K562 (cell line): ENCODE measurements at regions not wholly inside any gene's neighbourhood (a gene's known extent, or its start where the extent isn't known, plus 50 kb on each side); places are given as distances from the start of the nearest gene placed in this dataset.

Experiments
- CTCF ChIP-seq, 3 experiments: IDR thresholded peaks in 2 of 3; conservative IDR thresholded peaks in 1 of 3; 2 replicates each; pipeline ENCODE4 v1.5.1; 2011 to 2012; ENCODE audit warnings: low read length in 3 of 3, mild to moderate bottlenecking in 3 of 3, control low read depth in 2 of 3, improper control_type of control experiment in 1 of 3, inconsistent platforms in 1 of 3, low read depth in 1 of 3, mixed read lengths in 1 of 3, moderate library complexity in 1 of 3; ENCODE audit not compliant: insufficient read depth in 2 of 3
- EP300 ChIP-seq: IDR thresholded peaks from 2 replicates; pipeline ENCODE4 v1.6.1; 2012; ENCODE audit warnings: low read length, improper control_type of control experiment
- PHF20 ChIP-seq: fragments of 450-650 bp; IDR thresholded peaks from 2 replicates; pipeline ENCODE4 v1.6.1; 2018; ENCODE audit not compliant: partially characterized antibody
- SMAD1 ChIP-seq: fragments of 150-350 bp; IDR thresholded peaks from 2 replicates; pipeline ENCODE4 v1.6.1; 2014; ENCODE audit warnings: low read length, low read depth; ENCODE audit not compliant: partially characterized antibody
- SP2 ChIP-seq: IDR thresholded peaks from 2 replicates; pipeline ENCODE4 v1.6.1; 2011; ENCODE audit warnings: mild to moderate bottlenecking, low read depth, low read length, moderate library complexity; ENCODE audit not compliant: poor library complexity, severe bottlenecking; ENCODE audit errors: extremely low read depth
- TGIF2 ChIP-seq: sonication (generic); formaldehyde crosslinking; IDR thresholded peaks from 2 replicates; pipeline ENCODE4 v1.8.1; 2022; ENCODE audit warnings: mild to moderate bottlenecking, missing genetic modification reagents, moderate library complexity
- ZBTB26 ChIP-seq: fragments of 450-650 bp; formaldehyde crosslinking; IDR thresholded peaks from 2 replicates; pipeline ENCODE4 v1.4.0; 2022; ENCODE audit warnings: missing genetic modification characterization

- TF ChIP-seq ZBTB26: no peak
- no peak for TF ChIP-seq TGIF2 (CRISPR knock-in tag)
- TF ChIP-seq EP300: no peak
- no peak for TF ChIP-seq SP2
- no peak for TF ChIP-seq SMAD1
- TF ChIP-seq PHF20: no peak
- TF ChIP-seq CTCF (IDR thresholded peaks at IDR 0.05 in 2 of 3, conservative IDR thresholded peaks at IDR 0.05 in 1 of 3; ENCODE audit: insufficient read depth in 2 of 3, low read depth in 1 of 3, low read length in 3 of 3): no peak
These were observed 176.9 kb upstream of the GSE1 start for GRCh38 chr16:85436207-85436606.
